Pancreas (tissue), 10 donors: ENCODE measurements at regions not wholly inside any gene's neighbourhood (a gene's known extent, or its start where the extent isn't known, plus 50 kb on each side); places are given as distances from the start of the nearest gene placed in this dataset.

Experiments
- ATAC-seq, 4 donors: fragments of 200-7000 bp; cut with Tn5 transposase; one replicate each; pipeline versions ENCODE4 v1.8.0 to v1.9.1; 2020; ENCODE audit warnings: mild to moderate bottlenecking in 4 of 4, moderate library complexity in 4 of 4
- DNase-seq, 6 donors: peaks; one replicate each; pipeline ENCODE4 v3.0.0-alpha.2; 2020
- FAIRE-seq: peaks from 2 replicates; lab custom pipeline; 2012; peaks lifted over from hg19 to GRCh38; lab: Jason Lieb, UNC
- H3K27ac ChIP-seq, 4 donors: fragments of 200-600 bp; sonication (generic); 1 replicate in 3 of 4; 2 replicates in 1 of 4; pipeline versions ENCODE4 v1.5.0 to v1.8.0; 2020
- H3K27me3 ChIP-seq, 4 donors: fragments of 200-600 bp; one replicate each; pipeline ENCODE4 v1.8.0; 2021
- H3K36me3 ChIP-seq, 3 donors: fragments of 200-600 bp; sonication (generic) in 1 of 3; one replicate each; pipeline versions ENCODE4 v1.5.0 to v1.8.0; 2020 to 2021
- H3K4me1 ChIP-seq, 3 donors: fragments of 200-600 bp; one replicate each; pipeline ENCODE4 v1.8.0; 2021
- H3K4me3 ChIP-seq, 4 donors: fragments of 200-600 bp; sonication (generic) in 2 of 4; one replicate each; pipeline versions ENCODE4 v1.5.0 to v1.8.0; 2020 to 2021
- H3K9me3 ChIP-seq, 4 donors: fragments of 200-600 bp; one replicate each; pipeline ENCODE4 v1.8.0; 2021
- CTCF ChIP-seq, 4 donors: fragments of 200-600 bp; sonication (generic) in 3 of 4; IDR thresholded peaks; one replicate each; pipeline versions ENCODE4 v1.5.0 to v1.8.0; 2021; ENCODE audit warnings: antibody characterized with exemption in 4 of 4
- WGBS, 2 donors: extraction: QIAGEN DNeasy Blood & Tissue Kit; methylation state at CpG; one replicate each; pipeline ENCODE4 v1.1.7; 2013; 5-methylcytosine and 5-hydroxymethylcytosine counted together
- intact Hi-C, 3 donors: fragments of 100-400 bp; cut with DNase I; formaldehyde crosslinking; loops; one replicate each; pipeline versions ENCODE4 v1.11.1 to v1.14.2; 2022
- donor health status: healthy with polysubstance abuse.
- donor health status: DM: no; HTN: no; CAD: no; lungs with moderate emphysema.
- donor health status: DM: no; HTN: no; CAD: no.
- donor health status: control.
- donor health status: control.
- donor health status: Bipolar disorder and iron deficiency.
- donor health status: DM: yes; HTN: yes; CAD: no.
- donor health status: DM: no; HTN: no; CAD: no.
- donor health status: DM: no; HTN: no; CAD: no.
- donor health status: DM: yes; HTN: yes; CAD: no.

GRCh38 chr5:75928992-75929391 lies 154.2 kb upstream of the SV2C start:
- FAIRE-seq, result no peak
- Histone ChIP-seq H3K4me1 (no peaks in the 10 kb centered on the region), H3K36me3 (no peaks in the 10 kb centered on the region), H3K9me3 (no peaks in the 10 kb centered on the region), H3K27me3 (no peaks in the 10 kb centered on the region), H3K27ac (no peak overlapping the region), H3K4me3 (no peak overlapping the region)
- no peak for ATAC-seq
- no peak for TF ChIP-seq CTCF (IDR thresholded peaks at IDR 0.05)
- 45 to 53% methylated on average over 1 of the region's 1 CpG for WGBS, 2 donors
- DNase-seq, result no peak
- intact Hi-C loops, result no loop called here

- Histone ChIP-seq H3K9me3 (no peaks in the 10 kb centered on the region), H3K36me3 (no peaks in the 10 kb centered on the region), H3K27me3 (no peaks in the 10 kb centered on the region), H3K27ac (no peak overlapping the region), H3K4me1 (no peaks in the 10 kb centered on the region), H3K4me3 (no peak overlapping the region)
- intact Hi-C loops, result no loop called here
- FAIRE-seq, result no peak
- no peak for DNase-seq
- no peak for TF ChIP-seq CTCF (IDR thresholded peaks at IDR 0.05)
- ATAC-seq, result no peak
Measured at GRCh38 chr5:75922480-75922879, 160.7 kb upstream of the SV2C start.

- H3K27me3 ChIP-seq, result no peaks in the 10 kb centered on the region
- no peak for TF ChIP-seq CTCF (IDR thresholded peaks at IDR 0.05)
- 78 to 91% methylated on average over 6 of the region's 6 CpGs for WGBS, 2 donors
Measured at GRCh38 chr5:75921011-75921410, 162.2 kb upstream of the SV2C start.

GRCh38 chr5:75916144-75916543 lies 167.0 kb upstream of the SV2C start:
- no peak overlapping the region for H3K4me3 ChIP-seq
- FAIRE-seq (no peak), ATAC-seq (no peak), DNase-seq (no peak)
- no peaks in the 10 kb centered on the region for H3K4me1 ChIP-seq
- H3K36me3 ChIP-seq, result no peaks in the 10 kb centered on the region
- WGBS, 2 donors, result 35 to 37% methylated on average over 2 of the region's 2 CpGs
- H3K27ac ChIP-seq, result no peak overlapping the region
- TF ChIP-seq CTCF (IDR thresholded peaks at IDR 0.05), result no peak
- H3K27me3 ChIP-seq, result no peaks in the 10 kb centered on the region
- no peaks in the 10 kb centered on the region for H3K9me3 ChIP-seq
- intact Hi-C loops, result no loop called here

More at GRCh38 chr5:75921011-75921410, 162.2 kb upstream of the SV2C start:
- FAIRE-seq, result no peak
- H3K9me3 ChIP-seq, result no peaks in the 10 kb centered on the region
- H3K4me3 ChIP-seq, result no peak overlapping the region
- ATAC-seq, result no peak
- no peak overlapping the region for H3K27ac ChIP-seq
- no peaks in the 10 kb centered on the region for H3K4me1 ChIP-seq
- DNase-seq, result no peak
- no peaks in the 10 kb centered on the region for H3K36me3 ChIP-seq
- intact Hi-C loops, result no loop called here

GRCh38 chr5:75909223-75909622 lies 174.0 kb upstream of the SV2C start:
- Histone ChIP-seq H3K9me3 (no peaks in the 10 kb centered on the region), H3K27ac (no peak overlapping the region), H3K36me3 (no peaks in the 10 kb centered on the region), H3K4me1 (no peaks in the 10 kb centered on the region), H3K27me3 (no peaks in the 10 kb centered on the region), H3K4me3 (no peak overlapping the region)
- FAIRE-seq (no peak), DNase-seq (no peak), ATAC-seq (no peak)
- 77 to 92% methylated on average over 1 of the region's 1 CpG for WGBS, 2 donors
- TF ChIP-seq CTCF (IDR thresholded peaks at IDR 0.05), result no peak
- intact Hi-C loops, result no loop called here
